H9 (cell line): ENCODE measurements at regions not wholly inside any gene's neighbourhood (a gene's known extent, or its start where the extent isn't known, plus 50 kb on each side); places are given as distances from the start of the nearest gene placed in this dataset.

Source experiments
- DNase-seq: peaks from one replicate; pipeline ENCODE4 v3.0.0-alpha.2; 2017
- H2AFZ ChIP-seq: one replicate; pipeline ENCODE4 v1.6.1; 2013; ENCODE audit warnings: mild to moderate bottlenecking, low read length, control low read depth, moderate library complexity
- H2AK5ac ChIP-seq: 2 replicates; pipeline ENCODE4 v1.6.1; 2013; ENCODE audit warnings: low read length, control low read depth, mixed read lengths; ENCODE audit not compliant: insufficient read length
- H2BK120ac ChIP-seq: one replicate; pipeline ENCODE4 v1.6.1; 2013; ENCODE audit warnings: low read depth, mild to moderate bottlenecking, low read length, control low read depth, inconsistent platforms; ENCODE audit not compliant: poor library complexity, severe bottlenecking
- H2BK12ac ChIP-seq: 2 replicates; pipeline ENCODE4 v1.6.1; 2013; ENCODE audit warnings: low read length, control low read depth, mixed read lengths, low read depth; ENCODE audit not compliant: insufficient read length
- H2BK15ac ChIP-seq: 2 replicates; pipeline ENCODE4 v1.6.1; 2013; ENCODE audit warnings: low read depth, low read length, control low read depth
- H2BK20ac ChIP-seq: one replicate; pipeline ENCODE4 v1.6.1; 2013; ENCODE audit warnings: low read depth, mild to moderate bottlenecking, low read length, control low read depth, inconsistent platforms; ENCODE audit not compliant: poor library complexity, severe bottlenecking
- H2BK5ac ChIP-seq: 2 replicates; pipeline ENCODE4 v1.6.1; 2013; ENCODE audit warnings: low read length, control low read depth, mixed read lengths; ENCODE audit not compliant: insufficient read length
- H3K14ac ChIP-seq: 2 replicates; pipeline ENCODE4 v1.6.1; 2013; ENCODE audit warnings: low read length, control low read depth; ENCODE audit not compliant: insufficient read depth
- H3K18ac ChIP-seq: 2 replicates; pipeline ENCODE4 v1.6.1; 2013; ENCODE audit warnings: low read depth, mild to moderate bottlenecking, mixed read lengths, low read length, control low read depth; ENCODE audit not compliant: insufficient read length
- H3K23ac ChIP-seq: 2 replicates; pipeline ENCODE4 v1.6.1; 2013; ENCODE audit warnings: low read length, control low read depth, mixed read lengths, low read depth; ENCODE audit not compliant: insufficient read length
- H3K23me2 ChIP-seq: 2 replicates; pipeline ENCODE4 v1.6.1; 2013; ENCODE audit warnings: low read depth, mild to moderate bottlenecking, mixed read lengths, low read length, control low read depth; ENCODE audit not compliant: insufficient read length, poor library complexity, severe bottlenecking
- H3K27ac ChIP-seq: 2 replicates; pipeline ENCODE4 v1.5.1; 2013; ENCODE audit warnings: low read length, control low read depth, mixed read lengths, low read depth; ENCODE audit not compliant: insufficient read length
- H3K27me3 ChIP-seq: 2 replicates; pipeline ENCODE4 v1.6.1; 2013; ENCODE audit warnings: low read length, control low read depth, inconsistent platforms; ENCODE audit not compliant: insufficient read depth
- H3K4ac ChIP-seq: 2 replicates; pipeline ENCODE4 v1.6.1; 2013; ENCODE audit warnings: low read depth, mild to moderate bottlenecking, control low read depth, inconsistent platforms, low read length, moderate library complexity
- H3K4me1 ChIP-seq: 2 replicates; pipeline ENCODE4 v1.6.1; 2013; ENCODE audit warnings: low read length, control low read depth, inconsistent platforms; ENCODE audit not compliant: insufficient read depth
- H3K4me2 ChIP-seq: 2 replicates; pipeline ENCODE4 v1.6.1; 2013; ENCODE audit warnings: low read length, control low read depth, mixed read lengths; ENCODE audit not compliant: insufficient read length, insufficient read depth
- H3K56ac ChIP-seq: 2 replicates; pipeline ENCODE4 v1.6.1; 2013; ENCODE audit warnings: low read depth, mild to moderate bottlenecking, mixed read lengths, low read length, control low read depth; ENCODE audit not compliant: insufficient read length
- H3K79me1 ChIP-seq: 2 replicates; pipeline ENCODE4 v1.6.1; 2013; ENCODE audit warnings: low read depth, mild to moderate bottlenecking, moderate library complexity, low read length, control low read depth, inconsistent platforms; ENCODE audit not compliant: insufficient read depth, poor library complexity, severe bottlenecking
- H3K79me2 ChIP-seq: 2 replicates; pipeline ENCODE4 v1.6.1; 2013; ENCODE audit warnings: low read length, control low read depth, inconsistent platforms; ENCODE audit not compliant: insufficient read depth
- H3K9ac ChIP-seq: 2 replicates; pipeline ENCODE4 v1.6.1; 2013; ENCODE audit warnings: low read length, control low read depth, mixed read lengths; ENCODE audit not compliant: insufficient read length; ENCODE audit errors: extremely low read depth
- H3K9me3 ChIP-seq: one replicate; pipeline ENCODE4 v1.6.1; 2013; ENCODE audit warnings: low read depth, low read length, inconsistent platforms; ENCODE audit not compliant: control insufficient read depth
- H3T11ph ChIP-seq: one replicate; pipeline ENCODE4 v1.6.1; 2013; ENCODE audit warnings: mild to moderate bottlenecking, low read length, control low read depth, inconsistent platforms
- H4K20me1 ChIP-seq: one replicate; pipeline ENCODE4 v1.6.1; 2013; ENCODE audit not compliant: control insufficient read depth, insufficient read length, insufficient read depth
- H4K5ac ChIP-seq: 2 replicates; pipeline ENCODE4 v1.6.1; 2013; ENCODE audit warnings: low read depth, mild to moderate bottlenecking, mixed read lengths, low read length, control low read depth; ENCODE audit not compliant: insufficient read length
- H4K8ac ChIP-seq: replicated peaks from 2 replicates; pipeline ENCODE4 v1.6.1; 2013; ENCODE audit warnings: low read length, control low read depth, mixed read lengths, low read depth; ENCODE audit not compliant: insufficient read length
- H4K91ac ChIP-seq: 2 replicates; pipeline ENCODE4 v1.6.1; 2013; ENCODE audit warnings: low read depth, mild to moderate bottlenecking, moderate library complexity, mixed read lengths, low read length, control low read depth; ENCODE audit not compliant: insufficient read length
- H3K27ac Mint-ChIP-seq, 3 experiments: 2 replicates in 2 of 3; 3 replicates in 1 of 3; pipeline ENCODE4 v1.8.0; 2020 to 2021; ENCODE audit warnings: mixed read lengths in 3 of 3, mild to moderate bottlenecking in 1 of 3, moderate library complexity in 1 of 3
- H3K27me3 Mint-ChIP-seq: 2 replicates; pipeline ENCODE4 v1.8.0; 2021; ENCODE audit warnings: low read depth, mild to moderate bottlenecking, moderate library complexity, mixed read lengths
- H3K36me3 Mint-ChIP-seq, 3 experiments: 2 replicates in 2 of 3; 3 replicates in 1 of 3; pipeline ENCODE4 v1.8.0; 2020 to 2021; ENCODE audit warnings: low read depth in 3 of 3, mixed read lengths in 3 of 3; ENCODE audit not compliant: insufficient read depth in 1 of 3
- H3K4me1 Mint-ChIP-seq, 2 experiments: 2 replicates each; pipeline ENCODE4 v1.8.0; 2020; ENCODE audit warnings: mixed read lengths in 2 of 2
- H3K4me3 Mint-ChIP-seq, 2 experiments: 2 replicates in 1 of 2; 3 replicates in 1 of 2; pipeline ENCODE4 v1.8.0; 2020 to 2021; ENCODE audit warnings: mild to moderate bottlenecking in 2 of 2, mixed read lengths in 2 of 2, moderate library complexity in 1 of 2
- H3K9me3 Mint-ChIP-seq, 2 experiments: 2 replicates in 1 of 2; 3 replicates in 1 of 2; pipeline ENCODE4 v1.8.0; 2020; ENCODE audit warnings: mild to moderate bottlenecking in 2 of 2, mixed read lengths in 2 of 2, moderate library complexity in 1 of 2
- WGBS: extraction: QIAGEN DNeasy Blood & Tissue Kit; methylation state at CpG from one replicate; pipeline ENCODE4 v1.1.7; 2013; ENCODE audit warnings: missing lambda C conversion rate, low lambda C conversion rate, mixed read lengths; ENCODE audit not compliant: insufficient read length; ENCODE audit errors: extremely low coverage; 5-methylcytosine and 5-hydroxymethylcytosine counted together
- TF ChIP-seq, protein P1 (sequence below): fragments of 200-600 bp; sonication (generic); conservative IDR thresholded peaks from 3 replicates; pipeline ENCODE4 v1.8.0; 2021; ENCODE audit warnings: antibody characterized with exemption, mild to moderate bottlenecking

DNA sequence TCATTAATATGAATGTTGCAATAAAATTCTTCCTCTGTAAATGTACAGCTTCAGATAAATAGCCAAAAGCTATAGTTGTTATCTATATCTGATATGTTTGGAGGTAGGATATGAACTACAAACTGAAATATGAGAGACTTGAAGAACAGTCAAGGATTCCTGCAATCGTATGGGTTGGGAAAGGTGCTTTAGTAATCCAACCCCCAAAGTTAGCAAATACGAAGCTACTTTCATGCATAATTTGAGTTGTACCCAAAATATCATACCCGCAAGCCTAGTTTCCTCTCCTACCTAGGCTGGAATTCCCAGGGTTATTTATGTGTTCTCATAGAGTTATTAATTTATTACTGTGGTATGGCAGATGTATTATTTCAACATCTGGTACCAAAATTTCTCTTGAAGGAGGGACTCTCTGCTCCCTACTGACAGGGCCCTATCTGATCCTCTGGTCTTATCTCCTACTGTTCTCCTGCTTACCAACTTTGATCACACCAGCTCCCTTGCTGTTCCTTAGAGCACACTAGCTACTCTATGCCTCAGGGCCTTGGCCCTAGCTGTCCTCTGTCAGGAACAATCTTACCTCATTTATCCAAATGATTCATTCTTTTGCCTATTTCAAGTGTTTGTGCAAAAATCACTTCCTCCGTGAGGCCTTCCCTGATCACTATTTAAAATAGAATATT, 140.4 kb upstream of the CCDC54 start:
- H3K14ac ChIP-seq, result no peak overlapping the region
- H3K27me3 Mint-ChIP-seq, result peaks cover 12% of the 10 kb centered on the region
- peaks cover 24 to 37% of the 10 kb centered on the region in 2 experiments for H3K4me1 Mint-ChIP-seq
- H3K56ac ChIP-seq, result no peak overlapping the region
- H3K18ac ChIP-seq, result no peak overlapping the region
- no peak overlapping the region for H3K4me3 Mint-ChIP-seq
- H3K79me1 ChIP-seq, result no peaks in the 10 kb centered on the region
- H2BK12ac ChIP-seq, result no peak overlapping the region
- no peaks in the 10 kb centered on the region for H4K20me1 ChIP-seq
- H3K4me1 ChIP-seq, result no peaks in the 10 kb centered on the region
- H2BK120ac ChIP-seq, result no peak overlapping the region
- H4K91ac ChIP-seq, result no peak overlapping the region
- H2AK5ac ChIP-seq, result no peak overlapping the region
- H2BK5ac ChIP-seq, result no peak overlapping the region
- no peak overlapping the region for H2BK20ac ChIP-seq
- no peak overlapping the region for H3K4ac ChIP-seq
- H3K9me3 ChIP-seq, result no peaks in the 10 kb centered on the region
- no peaks in the 10 kb centered on the region; the same call in 1 of the 2 replicates for H3K27me3 ChIP-seq
- H3K9me3 Mint-ChIP-seq, result peaks cover 0 to 6% of the 10 kb centered on the region in 2 experiments; a peak in 4 of 5 replicates
- peaks cover 14% of the 10 kb centered on the region for H3K23me2 ChIP-seq
- H3K9ac ChIP-seq, result no peak overlapping the region
- no CpG with 5 or more reads among the region's 4 CpGs for WGBS
- TF ChIP-seq, protein P1, sequence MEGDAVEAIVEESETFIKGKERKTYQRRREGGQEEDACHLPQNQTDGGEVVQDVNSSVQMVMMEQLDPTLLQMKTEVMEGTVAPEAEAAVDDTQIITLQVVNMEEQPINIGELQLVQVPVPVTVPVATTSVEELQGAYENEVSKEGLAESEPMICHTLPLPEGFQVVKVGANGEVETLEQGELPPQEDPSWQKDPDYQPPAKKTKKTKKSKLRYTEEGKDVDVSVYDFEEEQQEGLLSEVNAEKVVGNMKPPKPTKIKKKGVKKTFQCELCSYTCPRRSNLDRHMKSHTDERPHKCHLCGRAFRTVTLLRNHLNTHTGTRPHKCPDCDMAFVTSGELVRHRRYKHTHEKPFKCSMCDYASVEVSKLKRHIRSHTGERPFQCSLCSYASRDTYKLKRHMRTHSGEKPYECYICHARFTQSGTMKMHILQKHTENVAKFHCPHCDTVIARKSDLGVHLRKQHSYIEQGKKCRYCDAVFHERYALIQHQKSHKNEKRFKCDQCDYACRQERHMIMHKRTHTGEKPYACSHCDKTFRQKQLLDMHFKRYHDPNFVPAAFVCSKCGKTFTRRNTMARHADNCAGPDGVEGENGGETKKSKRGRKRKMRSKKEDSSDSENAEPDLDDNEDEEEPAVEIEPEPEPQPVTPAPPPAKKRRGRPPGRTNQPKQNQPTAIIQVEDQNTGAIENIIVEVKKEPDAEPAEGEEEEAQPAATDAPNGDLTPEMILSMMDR, result no peak
- no peak overlapping the region; a peak in 1 of 7 replicates for H3K27ac Mint-ChIP-seq
- no peak overlapping the region for H3T11ph ChIP-seq
- no peak overlapping the region for H3K27ac ChIP-seq
- no peaks in the 10 kb centered on the region for H3K79me2 ChIP-seq
- no peak overlapping the region for H3K23ac ChIP-seq
- H4K8ac ChIP-seq, result no peak overlapping the region
- H2BK15ac ChIP-seq, result no peak overlapping the region
- H4K5ac ChIP-seq, result no peak overlapping the region
- H3K36me3 Mint-ChIP-seq, result peaks cover 1 to 16% (median 5%) of the 10 kb centered on the region in 3 experiments; a peak in 2 of 7 replicates
- H3K4me2 ChIP-seq, result no peak overlapping the region
- no peak for DNase-seq
- H2AFZ ChIP-seq, result no peak overlapping the region
